Chondrocyte (in vitro differentiated cells): ENCODE measurements at regions not wholly inside any gene's neighbourhood (a gene's known extent, or its start where the extent isn't known, plus 50 kb on each side); places are given as distances from the start of the nearest gene placed in this dataset.
A peak's percentile ranks its signal among the peaks of the same experiment; 100 is the strongest.

ENCODE experiments used
- DNase-seq: peaks from one replicate; pipeline ENCODE4 v3.0.0; 2021; ENCODE audit warnings: mixed read lengths, low spot score
- H3K27ac Mint-ChIP-seq: one replicate; pipeline ENCODE4 v1.8.0; 2021; ENCODE audit warnings: mild to moderate bottlenecking, moderate library complexity, mixed read lengths; ENCODE audit not compliant: unreplicated experiment
- H3K27me3 Mint-ChIP-seq: 2 replicates; pipeline ENCODE4 v1.8.0; 2021; ENCODE audit warnings: low read depth, mixed read lengths
- H3K36me3 Mint-ChIP-seq: 2 replicates; pipeline ENCODE4 v1.8.0; 2021; ENCODE audit warnings: low read depth, mixed read lengths
- H3K4me1 Mint-ChIP-seq: 2 replicates; pipeline ENCODE4 v1.8.0; 2021; ENCODE audit warnings: low read depth, mild to moderate bottlenecking, mixed read lengths
- H3K4me3 Mint-ChIP-seq: one replicate; pipeline ENCODE4 v1.8.0; 2021; ENCODE audit warnings: mild to moderate bottlenecking, moderate library complexity, mixed read lengths; ENCODE audit not compliant: unreplicated experiment
- H3K9me3 Mint-ChIP-seq: 2 replicates; pipeline ENCODE4 v1.8.0; 2021; ENCODE audit warnings: low read depth, mixed read lengths
- CTCF ChIP-seq: fragments of 200-600 bp; sonication (generic); IDR thresholded peaks from 2 replicates; pipeline ENCODE4 v1.5.0; 2021; ENCODE audit warnings: antibody characterized with exemption, mild to moderate bottlenecking, moderate library complexity

GRCh38 chr22:27417421-27417814 is 384.1 kb downstream of the MN1 start:
- H3K4me3 Mint-ChIP-seq = no peak overlapping the region
- no peaks in the 10 kb centered on the region for H3K36me3 Mint-ChIP-seq
- no peaks in the 10 kb centered on the region for H3K27me3 Mint-ChIP-seq
- H3K9me3 Mint-ChIP-seq = no peaks in the 10 kb centered on the region
- DNase-seq = no peak
- peak; percentile 4 for TF ChIP-seq CTCF
- peaks cover 68% of the 10 kb centered on the region for H3K4me1 Mint-ChIP-seq
- H3K27ac Mint-ChIP-seq = peak overlapping the region; percentile 78

- peaks cover 70% of the 10 kb centered on the region for H3K4me1 Mint-ChIP-seq
- H3K4me3 Mint-ChIP-seq = no peak overlapping the region
- H3K9me3 Mint-ChIP-seq = no peaks in the 10 kb centered on the region
- no peaks in the 10 kb centered on the region for H3K36me3 Mint-ChIP-seq
- no peak overlapping the region for H3K27ac Mint-ChIP-seq
- DNase-seq = no peak
- no peak for TF ChIP-seq CTCF
- no peaks in the 10 kb centered on the region for H3K27me3 Mint-ChIP-seq
Observed at GRCh38 chr22:27418261-27418660, 383.3 kb downstream of the MN1 start.

- peak overlapping the region; percentile 11 for H3K27ac Mint-ChIP-seq
- peaks cover 69% of the 10 kb centered on the region for H3K4me1 Mint-ChIP-seq
- no peak for DNase-seq
- no peak for TF ChIP-seq CTCF
- H3K4me3 Mint-ChIP-seq = no peak overlapping the region
- peaks cover 2% of the 10 kb centered on the region for H3K36me3 Mint-ChIP-seq
- H3K9me3 Mint-ChIP-seq = peaks cover 3% of the 10 kb centered on the region
- no peaks in the 10 kb centered on the region for H3K27me3 Mint-ChIP-seq
Observed at GRCh38 chr22:27419473-27419872, 382.1 kb downstream of the MN1 start.

- Mint-ChIP-seq H3K4me1 (peaks cover 63% of the 10 kb centered on the region), H3K36me3 (peaks cover 3% of the 10 kb centered on the region), H3K4me3 (no peak overlapping the region), H3K9me3 (peaks cover 4% of the 10 kb centered on the region), H3K27me3 (no peaks in the 10 kb centered on the region), H3K27ac (peak overlapping the region; percentile 99)
- DNase-seq = no peak
- no peak for TF ChIP-seq CTCF
Observed at GRCh38 chr22:27420195-27420816, 381.2 kb downstream of the MN1 start.

- H3K4me1 Mint-ChIP-seq = peaks cover 58% of the 10 kb centered on the region
- peak; percentile 96 for DNase-seq
- no peaks in the 10 kb centered on the region for H3K27me3 Mint-ChIP-seq
- H3K9me3 Mint-ChIP-seq = peaks cover 4% of the 10 kb centered on the region
- peaks cover 5% of the 10 kb centered on the region for H3K36me3 Mint-ChIP-seq
- H3K4me3 Mint-ChIP-seq = peak overlapping the region; percentile 57
- H3K27ac Mint-ChIP-seq = peak overlapping the region; percentile 99
- no peak for TF ChIP-seq CTCF
Observed at GRCh38 chr22:27420817-27421361, 380.7 kb downstream of the MN1 start.
